ENCODE measurements at regions not wholly inside any gene's neighbourhood (a gene's known extent, or its start where the extent isn't known, plus 50 kb on each side); places are given as distances from the start of the nearest gene placed in this dataset.

DNA sequence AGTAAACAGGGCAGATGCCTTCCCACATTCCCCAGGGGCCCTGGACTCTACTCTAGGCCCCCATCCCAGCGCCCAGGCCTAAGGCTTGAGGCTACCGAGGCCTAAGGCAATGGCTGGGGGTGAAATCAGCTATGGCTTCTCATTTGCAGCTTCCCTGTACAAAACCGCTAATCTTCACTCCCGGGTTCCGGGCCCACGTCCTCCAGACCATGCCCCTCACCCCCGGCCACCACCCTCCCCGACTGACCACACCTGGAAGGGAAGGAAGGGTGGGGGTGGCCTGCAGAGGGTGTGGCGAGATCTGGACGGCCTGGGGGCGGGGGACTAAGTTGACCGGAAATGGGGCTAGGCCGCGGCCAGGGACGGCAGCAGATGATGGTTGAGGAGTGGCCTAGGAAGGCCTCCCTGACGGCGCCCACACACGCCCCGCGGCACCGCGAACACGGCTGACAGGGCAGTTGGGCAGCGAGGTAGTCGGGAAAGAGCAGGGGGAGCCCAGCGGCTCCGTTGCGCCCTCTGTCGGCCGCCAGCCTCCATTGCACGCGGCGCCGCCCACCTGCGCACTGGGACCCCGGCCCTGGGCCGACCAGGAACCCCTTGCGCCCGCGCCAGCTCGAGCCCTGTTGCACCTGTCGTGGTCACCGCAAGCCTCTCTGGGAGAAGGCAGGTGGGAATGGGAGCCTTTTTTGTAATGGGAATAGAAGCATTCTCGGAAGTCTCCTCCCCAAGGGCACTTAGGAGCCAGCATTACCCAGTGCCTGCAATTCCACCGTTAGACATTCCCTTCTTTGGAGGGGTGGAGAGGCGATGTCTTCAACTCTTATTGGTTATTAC lies 95.9 kb upstream of the CALM2 start:
- CTCF ChIA-PET: interaction anchor here (0.5 to 1.0 kb wide), 4 partner anchors 42 to 235 kb away, joined by 3 to 4 read pairs (median 3); no protein-coding TSS in a partner anchor
- 10% methylated on average over 14 of the region's 46 CpGs; no CpG with 5 or more reads in 1 of the 2 experiments for WGBS, 2 experiments (ENCODE audit: extremely low coverage in 2 of 2, insufficient read length in 1 of 2)
- Histone ChIP-seq H3K9me3 (ENCODE audit: control insufficient read depth, insufficient read depth, low read length) (no peaks in the 10 kb centered on the region), H2BK15ac (ENCODE audit: low read depth, low read length) (peak overlapping the region; percentile 97; the same call in 1 of the 3 replicates), H3K27me3 (ENCODE audit: control insufficient read depth, insufficient read depth, low read length) (no peaks in the 10 kb centered on the region), H3K4me2 (ENCODE audit: low read depth, low read length) (no peak overlapping the region; the same call in 1 of the 2 replicates), H2BK20ac (ENCODE audit: low read depth, low read length) (peak overlapping the region; percentile 86; the same call in 1 of the 2 replicates), H3K4ac (ENCODE audit: low read depth, low read length) (peak overlapping the region; percentile 88), H3K4me3 (ENCODE audit: insufficient read depth, low read depth, low read length) (no peak overlapping the region), H3K79me1 (ENCODE audit: low read depth in 1 of 2, low read length in 2 of 2) (peaks cover 17 to 54% of the 10 kb centered on the region in 2 experiments), H3K18ac (ENCODE audit: low read depth, low read length) (peak overlapping the region; percentile 6; the same call in 1 of the 2 replicates), H2AK5ac (ENCODE audit: low read depth, low read length) (peak overlapping the region; percentile 96), H3K27ac (ENCODE audit: insufficient read depth, low read length) (no peak overlapping the region; the same call in 1 of the 2 replicates), H3K14ac (replicated peaks; ENCODE audit: low read depth, low read length) (peak overlapping the region; percentile 49; the same call in 1 of the 2 replicates), H3K9me1 (ENCODE audit: insufficient read depth, low read length) (peaks cover 20% of the 10 kb centered on the region), H4K5ac (ENCODE audit: low read depth, low read length) (peak overlapping the region; percentile 32; the same call in 1 of the 2 replicates), H4K8ac (ENCODE audit: low read depth in 2 of 2, low read length in 2 of 2) (peak overlapping the region; percentile 24 to 85; a peak in 2 of 4 replicates), H2AFZ (replicated peaks; ENCODE audit: low read length, poor library complexity) (peak overlapping the region; percentile 89), H3K9ac (ENCODE audit: low read depth, low read length) (no peak overlapping the region), H4K91ac (ENCODE audit: insufficient read depth, low read depth, low read length) (peak overlapping the region; percentile 75), H3K56ac (ENCODE audit: extremely low read depth, insufficient read depth, low read length) (0 out of 2 replicates have a peak overlapping the region, but pooled peaks have one; percentile 24), H4K20me1 (ENCODE audit: insufficient read depth, low read length) (no peaks in the 10 kb centered on the region), H2BK120ac (ENCODE audit: low read depth, low read length) (peak overlapping the region; percentile 85), H2BK5ac (ENCODE audit: low read depth, low read length, poor library complexity, severe bottlenecking) (peak overlapping the region; percentile 35), H2AK9ac (replicated peaks; ENCODE audit: low read depth, low read length, poor library complexity) (peak overlapping the region; percentile 63), H3K36me3 (ENCODE audit: control insufficient read depth, insufficient read depth, low read length) (no peaks in the 10 kb centered on the region), H3K23ac (ENCODE audit: low read depth, low read length) (peak overlapping the region; percentile 24; the same call in 1 of the 2 replicates), H3K4me1 (ENCODE audit: control insufficient read depth, insufficient read depth, low read length) (peaks cover 17% of the 10 kb centered on the region)
- in situ Hi-C loops (cut with MboI; ENCODE audit: low sequenced_read_pairs): no loop called here
- DNase-seq: peak; percentile 39
- dilution Hi-C loops (cut with HindIII; ENCODE audit: low sequenced_read_pairs, unreplicated experiment): no loop called here
- intact Hi-C loops (cut with micrococcal nuclease): loop anchor here (2.0 kb wide), 1 partner anchor 51 kb away; no protein-coding TSS in a partner anchor
- ATAC-seq (ENCODE audit: low read depth): peak; percentile 31
- POLR2A ChIA-PET (ENCODE audit: unreplicated experiment): interaction anchor here (0.5 kb wide), 1 partner anchor 100 kb away, joined by 3 read pairs; no protein-coding TSS in a partner anchor
- no TSS peak for BruUV-seq (replicated peaks)
- peak; percentile 23; the same call in 1 of the 2 replicates for TF ChIP-seq MXI1 (IDR thresholded peaks at IDR 0.05; ENCODE audit: borderline replicate concordance, low read depth, low read length)
- no peak for TF ChIP-seq CEBPB (IDR thresholded peaks at IDR 0.05; ENCODE audit: low read depth, low read length)
- TF ChIP-seq FOS (IDR thresholded peaks at IDR 0.05; ENCODE audit: low read depth, low read length): no peak
- no peak for TF ChIP-seq RFX5 (IDR thresholded peaks at IDR 0.05; ENCODE audit: low read depth, low read length)
- no peak for TF ChIP-seq BHLHE40 (IDR thresholded peaks at IDR 0.05; ENCODE audit: low read depth, low read length)
- no peak for TF ChIP-seq RCOR1 (IDR thresholded peaks at IDR 0.05; ENCODE audit: insufficient replicate concordance, low read length)
- TF ChIP-seq, protein P1, sequence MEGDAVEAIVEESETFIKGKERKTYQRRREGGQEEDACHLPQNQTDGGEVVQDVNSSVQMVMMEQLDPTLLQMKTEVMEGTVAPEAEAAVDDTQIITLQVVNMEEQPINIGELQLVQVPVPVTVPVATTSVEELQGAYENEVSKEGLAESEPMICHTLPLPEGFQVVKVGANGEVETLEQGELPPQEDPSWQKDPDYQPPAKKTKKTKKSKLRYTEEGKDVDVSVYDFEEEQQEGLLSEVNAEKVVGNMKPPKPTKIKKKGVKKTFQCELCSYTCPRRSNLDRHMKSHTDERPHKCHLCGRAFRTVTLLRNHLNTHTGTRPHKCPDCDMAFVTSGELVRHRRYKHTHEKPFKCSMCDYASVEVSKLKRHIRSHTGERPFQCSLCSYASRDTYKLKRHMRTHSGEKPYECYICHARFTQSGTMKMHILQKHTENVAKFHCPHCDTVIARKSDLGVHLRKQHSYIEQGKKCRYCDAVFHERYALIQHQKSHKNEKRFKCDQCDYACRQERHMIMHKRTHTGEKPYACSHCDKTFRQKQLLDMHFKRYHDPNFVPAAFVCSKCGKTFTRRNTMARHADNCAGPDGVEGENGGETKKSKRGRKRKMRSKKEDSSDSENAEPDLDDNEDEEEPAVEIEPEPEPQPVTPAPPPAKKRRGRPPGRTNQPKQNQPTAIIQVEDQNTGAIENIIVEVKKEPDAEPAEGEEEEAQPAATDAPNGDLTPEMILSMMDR (conservative IDR thresholded peaks at IDR 0.05; ENCODE audit: low read depth, low read length): peak; percentile 75
- TF ChIP-seq ELK1 (IDR thresholded peaks at IDR 0.05; ENCODE audit: borderline replicate concordance, low read depth, low read length): no peak
- TF ChIP-seq RAD21 (IDR thresholded peaks at IDR 0.05; ENCODE audit: low read length): peak; percentile 79
- no peak for TF ChIP-seq MAFK (IDR thresholded peaks at IDR 0.05; ENCODE audit: low read depth, low read length)
- TF ChIP-seq MAZ (IDR thresholded peaks at IDR 0.05; ENCODE audit: borderline replicate concordance, low read depth, low read length): peak; percentile 36; the same call in 1 of the 2 replicates
- TF ChIP-seq, protein P2, sequence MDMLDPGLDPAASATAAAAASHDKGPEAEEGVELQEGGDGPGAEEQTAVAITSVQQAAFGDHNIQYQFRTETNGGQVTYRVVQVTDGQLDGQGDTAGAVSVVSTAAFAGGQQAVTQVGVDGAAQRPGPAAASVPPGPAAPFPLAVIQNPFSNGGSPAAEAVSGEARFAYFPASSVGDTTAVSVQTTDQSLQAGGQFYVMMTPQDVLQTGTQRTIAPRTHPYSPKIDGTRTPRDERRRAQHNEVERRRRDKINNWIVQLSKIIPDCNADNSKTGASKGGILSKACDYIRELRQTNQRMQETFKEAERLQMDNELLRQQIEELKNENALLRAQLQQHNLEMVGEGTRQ (IDR thresholded peaks at IDR 0.05; ENCODE audit: low read depth, low read length): no peak

Data from IMR-90 (cell line).